Dermis microvascular lymphatic vessel endothelial cell (primary cell): ENCODE measurements at regions not wholly inside any gene's neighbourhood (a gene's known extent, or its start where the extent isn't known, plus 50 kb on each side); places are given as distances from the start of the nearest gene placed in this dataset.

Experiments
- DNase-seq, 2 donors: peaks; one replicate each; pipeline versions ENCODE4 v3.0.0 to v3.0.0-alpha.2; 2010; ENCODE audit warnings: low read depth in 2 of 2

DNA sequence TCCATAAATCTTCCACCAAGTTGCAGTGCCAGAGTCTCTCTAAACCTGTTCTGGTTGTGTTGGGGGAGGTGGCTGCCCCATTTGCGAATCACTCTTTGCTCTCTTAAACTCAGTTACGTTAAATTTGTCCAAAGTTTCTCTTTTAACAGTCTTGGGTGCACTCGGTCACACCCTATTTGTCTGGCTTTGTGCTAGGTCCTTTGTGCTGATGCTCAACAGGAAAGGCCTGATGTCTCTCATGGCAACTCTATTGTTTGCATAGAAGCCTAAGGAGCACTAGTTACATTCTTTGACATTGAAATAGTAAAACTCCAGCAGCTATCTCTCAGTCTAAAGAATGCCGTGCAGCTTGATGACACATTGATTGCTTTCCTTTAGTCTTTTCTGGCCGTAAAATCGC, 105.1 kb downstream of the TRMT11 start:
- DNase-seq = no peak

GRCh38 chr6:126093108-126093507, 106.8 kb downstream of the TRMT11 start:
- no peak for DNase-seq

DNA sequence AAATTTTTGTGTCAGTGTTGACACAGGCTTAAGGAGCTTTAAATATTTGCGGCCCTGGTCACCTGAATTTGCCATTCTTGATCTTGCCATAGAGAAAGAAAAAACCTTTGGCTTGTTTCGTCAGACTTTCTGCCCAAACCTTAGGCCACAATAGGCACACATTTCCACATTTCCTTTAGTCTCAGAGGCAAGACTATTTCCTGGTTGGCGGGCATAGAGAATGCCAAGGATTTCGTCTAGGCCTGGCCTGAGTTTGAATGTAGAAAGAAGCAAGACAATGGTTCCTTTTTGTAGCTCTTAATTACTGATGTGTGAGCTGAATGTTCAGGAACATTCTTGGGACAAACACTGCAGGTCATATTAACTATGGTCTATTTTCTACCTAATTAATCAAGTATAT, 108.1 kb downstream of the TRMT11 start:
- no peak for DNase-seq

GRCh38 chr6:126100386-126100785, 114.0 kb downstream of the TRMT11 start:
- no peak for DNase-seq

- no peak for DNase-seq
Observed at GRCh38 chr6:126102358-126102757, 116.0 kb downstream of the TRMT11 start.

DNA sequence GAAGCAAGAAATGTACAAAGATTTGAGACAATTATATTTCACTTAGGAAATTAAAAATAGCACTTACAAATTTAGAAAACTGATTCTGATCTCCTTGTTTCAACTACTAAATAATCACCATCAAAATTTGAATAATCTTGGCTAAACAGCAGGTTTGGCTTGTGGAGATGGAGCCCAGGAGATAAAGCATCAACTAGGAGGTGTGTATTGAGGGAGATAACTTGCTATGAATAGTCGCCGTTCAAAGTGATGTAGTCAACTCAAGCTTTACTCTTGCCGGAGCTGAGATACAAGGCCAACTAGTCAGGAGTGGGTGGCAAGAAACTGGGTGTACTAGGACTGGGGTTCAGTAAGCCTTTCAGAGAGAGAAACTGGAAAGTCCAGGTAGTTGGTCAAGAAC, 117.7 kb downstream of the TRMT11 start:
- DNase-seq = no peak

- DNase-seq = peak in 1 of 2 donors; percentile 8
Observed at GRCh38 chr6:126107475-126108166, 121.3 kb downstream of the TRMT11 start.

DNA sequence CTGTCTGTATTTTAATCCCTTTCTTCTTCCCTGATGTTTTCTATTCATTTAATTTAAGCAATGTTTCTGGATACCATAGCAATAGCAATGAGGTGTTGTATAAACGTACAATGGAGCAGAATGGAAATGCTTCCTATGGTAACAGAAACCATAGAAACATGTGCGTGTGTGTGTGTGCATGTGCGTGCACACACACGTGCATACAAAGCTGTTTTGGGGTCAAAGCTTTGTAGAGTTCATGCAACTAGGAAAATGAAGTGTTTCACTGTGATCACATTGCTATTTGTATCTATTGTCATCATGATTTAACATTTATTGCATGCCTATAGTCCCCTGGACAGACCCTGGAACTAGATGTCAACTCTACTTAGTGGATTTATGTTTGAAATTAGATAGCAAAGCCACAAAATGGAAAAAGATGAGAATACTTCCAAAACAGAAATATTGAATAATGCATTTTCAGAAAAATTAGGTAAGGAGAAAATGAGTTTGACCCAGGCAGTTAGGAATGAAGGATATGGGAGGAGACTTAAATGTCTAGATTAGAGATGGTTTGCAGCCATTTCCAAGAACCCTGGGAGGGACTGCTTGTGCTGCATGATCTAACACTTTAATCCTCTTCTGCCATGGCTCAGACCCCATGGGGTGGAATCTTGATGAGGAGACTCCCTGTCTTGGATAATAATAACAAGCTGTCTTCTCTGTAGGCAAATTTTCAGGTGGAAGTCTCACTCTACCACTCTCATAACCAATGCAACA, 124.4 kb downstream of the TRMT11 start:
- DNase-seq = no peak

GRCh38 chr6:126111327-126111726, 125.0 kb downstream of the TRMT11 start:
- no peak for DNase-seq

DNA sequence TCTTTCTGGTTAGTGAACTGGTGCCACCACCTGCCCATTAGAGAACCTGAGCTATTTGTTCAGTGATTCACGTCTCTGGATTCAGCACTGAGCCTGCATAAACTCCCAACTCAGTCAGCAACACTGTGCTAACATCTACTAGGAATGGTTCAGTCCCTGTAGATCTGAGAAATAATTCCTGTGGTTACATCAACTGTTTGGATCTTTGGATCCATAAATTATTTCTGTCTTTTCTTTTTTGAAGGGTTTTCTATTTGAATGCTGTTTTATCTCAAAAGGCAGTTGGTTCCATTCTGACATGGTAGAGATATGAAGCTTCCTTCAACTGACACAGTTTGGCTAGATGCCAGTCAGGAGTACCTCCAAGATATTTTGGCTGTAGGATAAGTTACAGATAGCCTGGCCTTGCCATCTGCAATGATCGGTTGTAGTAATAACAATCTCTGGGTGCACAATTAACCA, 125.9 kb downstream of the TRMT11 start:
- no peak for DNase-seq

GRCh38 chr6:126113261-126113660, 126.9 kb downstream of the TRMT11 start:
- no peak for DNase-seq

GRCh38 chr6:126117251-126117650, 130.9 kb downstream of the TRMT11 start:
- DNase-seq = no peak

- DNase-seq = no peak
Observed at GRCh38 chr6:126118058-126118755, 131.9 kb downstream of the TRMT11 start.

DNA sequence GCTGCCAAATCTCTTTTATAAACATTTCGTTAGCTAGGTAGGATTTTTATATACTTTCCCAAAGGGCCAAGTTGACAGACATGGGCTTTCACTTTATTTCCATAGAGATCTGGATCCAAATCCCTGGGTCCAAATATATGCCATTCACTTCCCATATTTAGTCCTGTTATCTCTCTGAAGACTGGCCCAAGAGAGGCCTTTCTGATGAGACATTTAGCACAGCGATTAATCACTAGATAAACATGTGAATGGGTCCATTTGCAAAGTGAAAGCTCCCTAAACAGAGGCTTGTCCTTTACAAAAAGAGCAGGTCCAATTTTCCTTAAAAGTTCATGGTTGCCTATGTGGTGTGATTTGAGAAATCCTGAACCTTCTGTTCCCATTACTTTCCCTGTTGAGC, 132.6 kb downstream of the TRMT11 start:
- no peak for DNase-seq

GRCh38 chr6:126123226-126123625, 136.9 kb downstream of the TRMT11 start:
- DNase-seq = no peak

- no peak for DNase-seq
Observed at GRCh38 chr6:126127659-126128058, 141.3 kb downstream of the TRMT11 start.

DNA sequence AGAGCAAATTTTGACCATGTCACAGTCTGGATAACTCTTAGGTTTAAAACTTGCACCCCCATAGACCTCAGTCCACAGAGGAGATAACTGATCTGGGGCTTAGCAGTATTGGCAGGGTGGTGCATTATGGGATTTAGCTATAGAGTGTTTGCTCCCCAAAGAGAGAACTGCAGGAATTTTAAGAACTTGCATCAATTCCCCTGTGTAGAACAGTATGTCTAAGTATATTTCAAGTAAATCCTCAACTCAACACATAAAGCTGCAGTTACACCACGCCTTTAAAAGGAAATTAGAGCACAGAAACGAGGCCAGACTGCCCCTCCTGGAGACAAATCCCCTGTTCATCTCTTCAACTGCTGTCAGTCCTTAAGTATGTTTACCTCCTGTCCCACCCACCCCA, 144.9 kb downstream of the TRMT11 start:
- DNase-seq = no peak

- DNase-seq = no peak
Observed at GRCh38 chr6:126133984-126134383, 147.6 kb downstream of the TRMT11 start.

- DNase-seq = no peak
Observed at GRCh38 chr6:126134491-126134890, 148.2 kb downstream of the TRMT11 start.

DNA sequence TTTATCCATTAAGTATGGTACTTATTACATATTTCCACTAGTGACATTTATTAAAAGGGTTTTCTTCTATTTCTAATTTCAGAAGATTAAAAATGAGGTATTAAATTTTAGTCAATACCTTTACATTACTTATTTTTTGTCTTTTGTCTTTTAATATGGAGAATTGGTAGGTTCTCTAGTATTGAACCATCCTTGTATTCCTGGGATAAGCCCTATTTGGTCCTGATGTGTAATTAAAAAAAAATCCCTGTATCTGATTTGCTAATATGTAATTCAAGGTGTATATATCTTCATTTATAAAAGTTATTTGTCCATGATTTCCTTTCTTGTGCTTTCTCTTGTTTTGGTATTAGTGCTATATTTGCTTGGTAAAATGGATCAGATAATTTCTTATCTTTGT, 153.7 kb downstream of the TRMT11 start:
- DNase-seq = no peak

DNA sequence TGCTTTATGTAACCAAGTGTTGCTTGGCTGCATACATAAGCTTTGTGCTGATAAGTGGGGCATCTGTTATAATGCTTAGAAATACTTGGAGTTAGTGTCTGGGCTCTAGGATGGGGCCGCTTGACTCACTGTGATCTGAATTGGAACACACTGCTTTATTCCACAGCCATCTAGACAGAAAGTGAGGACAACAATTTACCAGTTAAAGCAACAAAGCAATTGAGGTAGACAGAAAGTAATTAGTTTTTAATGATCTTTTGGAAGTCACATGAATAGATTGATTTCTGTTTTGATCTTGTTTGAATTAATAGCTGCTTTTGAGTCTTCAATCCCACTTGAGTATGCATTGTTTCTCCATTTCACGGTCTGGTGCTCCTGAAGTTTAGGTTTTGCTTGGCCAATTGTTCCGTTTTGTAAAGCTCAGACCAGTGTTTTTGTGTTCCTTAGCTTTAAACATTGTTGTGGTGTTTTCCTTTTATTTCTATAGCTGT, 157.5 kb downstream of the TRMT11 start:
- no peak for DNase-seq

DNA sequence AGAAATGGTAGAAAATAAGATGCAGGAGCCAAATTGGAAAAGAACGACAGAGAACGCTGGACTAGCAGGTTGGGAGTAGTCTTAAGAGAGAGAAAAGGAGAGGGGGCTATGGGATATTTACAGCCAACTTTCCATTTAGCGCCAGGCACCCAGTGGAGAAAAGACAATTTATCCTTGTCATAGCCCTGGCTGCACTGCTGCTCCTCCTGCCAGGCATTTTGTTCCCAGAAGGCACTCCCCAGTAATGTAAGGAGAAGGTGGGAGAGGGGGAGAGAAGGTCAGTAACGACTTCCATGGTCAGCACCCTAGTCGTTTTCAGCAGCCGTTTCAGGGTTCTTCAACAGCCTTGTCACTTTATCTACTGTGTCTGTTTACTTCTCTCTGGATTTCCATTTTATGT, 159.0 kb downstream of the TRMT11 start:
- no peak for DNase-seq
